KBM-7 (cell line): ENCODE measurements at regions not wholly inside any gene's neighbourhood (a gene's known extent, or its start where the extent isn't known, plus 50 kb on each side); places are given as distances from the start of the nearest gene placed in this dataset.
"Not testable (repeated sequence)": the region's sequence is repeated elsewhere in the genome, so short reads cannot be mapped to it uniquely, and the experiment has no call there.

Source experiments
- DNase-seq: peaks from one replicate; pipeline ENCODE4 v3.0.0-alpha.2; 2015
- in situ Hi-C: fragments of 300-500 bp; cut with MboI; formaldehyde crosslinking; loops from 2 replicates; pipeline ENCODE4 v1.14.3; 2020; ENCODE audit warnings: low sequenced_read_pairs, low pct_unique_long_range_greater_than_20kb, mixed read lengths

- in situ Hi-C loops: no loop called here
- DNase-seq: no peak
Observed at GRCh38 chr12:33514893-33515292, 75.3 kb upstream of the SYT10 start.

DNA sequence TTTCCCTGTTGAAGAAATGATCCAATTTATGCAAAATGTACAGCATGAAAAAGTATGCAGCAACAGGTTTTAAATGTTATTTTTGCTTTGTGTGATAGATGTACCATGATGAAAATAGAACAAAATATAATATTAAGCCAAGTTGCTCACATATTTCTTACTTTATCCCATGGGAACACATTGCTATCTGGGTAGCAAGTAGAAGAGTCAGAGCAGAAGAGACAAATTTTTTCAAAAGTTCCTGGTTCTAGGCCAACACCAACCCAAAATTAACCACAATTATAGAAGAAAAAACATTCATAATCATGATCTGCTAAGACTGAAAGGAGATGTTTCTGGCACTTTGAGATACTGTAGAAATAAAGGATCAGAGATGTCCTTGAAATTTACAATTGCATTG, 79.9 kb upstream of the SYT10 start:
- in situ Hi-C loops: no loop called here
- DNase-seq: no peak

- DNase-seq, in situ Hi-C loops: not testable (repeated sequence)
Observed at GRCh38 chr12:33520505-33521302, 81.1 kb upstream of the SYT10 start.

DNA sequence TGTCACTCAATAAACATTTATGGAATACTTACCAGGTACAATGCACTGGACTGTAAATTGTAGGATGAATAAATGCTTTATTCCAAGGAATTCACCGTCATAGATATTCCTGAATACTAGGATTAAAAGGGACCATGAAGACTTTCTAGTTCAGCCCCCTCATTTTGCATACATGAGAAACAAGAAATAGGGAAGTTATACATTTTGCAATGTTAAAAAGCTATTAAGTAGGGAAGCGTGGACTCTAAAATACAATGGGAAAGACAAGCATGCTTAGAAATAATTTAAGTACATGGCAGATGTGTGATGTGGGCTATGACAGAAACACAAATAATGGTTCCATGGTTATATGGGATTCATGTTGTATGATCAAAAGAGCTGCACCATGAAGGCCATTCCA, 89.4 kb upstream of the SYT10 start:
- in situ Hi-C loops: no loop called here
- DNase-seq: no peak

GRCh38 chr12:33529810-33530209, 90.2 kb upstream of the SYT10 start:
- in situ Hi-C loops: no loop called here
- DNase-seq: no peak

DNA sequence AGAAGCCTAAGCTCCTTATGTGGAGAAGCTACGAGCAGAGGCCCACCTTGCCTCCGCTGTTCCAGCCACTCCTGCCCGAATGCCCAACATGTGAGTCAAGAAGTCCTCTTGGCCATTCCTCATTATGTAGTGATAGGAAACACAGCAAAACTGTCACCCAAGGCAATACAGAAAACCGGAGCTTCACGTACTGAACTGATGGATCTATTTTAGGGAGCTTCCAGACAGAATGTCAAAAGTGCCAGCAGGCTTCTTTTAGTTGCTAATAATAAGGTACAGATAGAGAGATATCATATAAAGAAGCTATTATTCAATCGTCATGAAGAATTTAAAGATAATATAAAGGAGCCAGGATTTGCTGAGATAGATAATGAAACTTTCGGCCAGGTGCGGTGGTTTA, 91.6 kb upstream of the SYT10 start:
- no peak for DNase-seq
- in situ Hi-C loops: no loop called here

DNA sequence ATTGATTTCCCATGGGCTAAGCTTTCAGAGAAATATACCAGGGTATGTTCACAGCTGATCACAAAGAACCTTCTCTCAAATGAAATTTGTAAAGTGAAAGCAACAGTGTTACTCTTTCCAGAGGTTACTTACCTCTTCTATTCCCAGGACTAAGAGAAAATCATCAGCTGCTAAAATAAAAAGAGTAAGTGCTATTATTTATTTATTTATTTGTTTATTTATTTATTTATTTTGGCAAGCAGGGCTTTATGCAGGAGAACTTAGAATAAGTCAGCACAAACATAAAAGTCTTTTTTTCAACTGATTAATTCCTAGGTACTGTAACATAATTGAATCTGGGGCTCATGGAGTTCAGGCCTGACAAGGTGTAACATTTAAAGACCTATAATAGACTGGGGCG, 93.9 kb upstream of the SYT10 start:
- no peak for DNase-seq
- in situ Hi-C loops: no loop called here

DNA sequence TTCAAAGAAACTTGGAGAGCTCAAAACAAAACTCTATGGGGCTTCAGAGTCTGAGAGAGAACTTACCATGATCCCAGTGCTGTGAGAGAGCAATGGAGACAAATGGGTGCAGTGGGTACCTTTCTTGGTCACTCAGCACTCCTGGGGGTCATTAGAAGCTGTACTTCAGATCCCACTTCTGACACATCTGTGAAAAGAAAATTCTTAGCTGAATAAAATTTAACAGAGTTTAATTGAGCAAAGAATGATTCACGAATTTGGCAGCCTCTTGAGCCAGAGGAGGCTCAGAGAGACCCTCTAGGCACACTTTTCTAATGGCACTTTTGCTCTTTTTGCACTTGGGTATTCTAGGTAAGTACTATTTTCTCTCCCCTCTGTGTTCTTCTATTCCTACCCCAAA, 96.8 kb upstream of the SYT10 start:
- in situ Hi-C loops: no loop called here
- DNase-seq: no peak

- in situ Hi-C loops: no loop called here
- DNase-seq: no peak
Observed at GRCh38 chr12:33546004-33546403, 106.4 kb upstream of the SYT10 start.

GRCh38 chr12:33547084-33547483, 107.5 kb upstream of the SYT10 start:
- in situ Hi-C loops: no loop called here
- DNase-seq: no peak

GRCh38 chr12:33550214-33550613, 110.6 kb upstream of the SYT10 start:
- in situ Hi-C loops: not testable (repeated sequence)

GRCh38 chr12:33551006-33551405, 111.4 kb upstream of the SYT10 start:
- no peak for DNase-seq
- in situ Hi-C loops: no loop called here

More at GRCh38 chr12:33550214-33550613, 110.6 kb upstream of the SYT10 start:
- DNase-seq: not testable (repeated sequence)

GRCh38 chr12:33555128-33555527, 115.5 kb upstream of the SYT10 start:
- no peak for DNase-seq
- in situ Hi-C loops: no loop called here

- no peak for DNase-seq
- in situ Hi-C loops: no loop called here
Observed at GRCh38 chr12:33560653-33561208, 121.1 kb upstream of the SYT10 start.

GRCh38 chr12:33562401-33562800, 122.8 kb upstream of the SYT10 start:
- in situ Hi-C loops: no loop called here
- DNase-seq: no peak

DNA sequence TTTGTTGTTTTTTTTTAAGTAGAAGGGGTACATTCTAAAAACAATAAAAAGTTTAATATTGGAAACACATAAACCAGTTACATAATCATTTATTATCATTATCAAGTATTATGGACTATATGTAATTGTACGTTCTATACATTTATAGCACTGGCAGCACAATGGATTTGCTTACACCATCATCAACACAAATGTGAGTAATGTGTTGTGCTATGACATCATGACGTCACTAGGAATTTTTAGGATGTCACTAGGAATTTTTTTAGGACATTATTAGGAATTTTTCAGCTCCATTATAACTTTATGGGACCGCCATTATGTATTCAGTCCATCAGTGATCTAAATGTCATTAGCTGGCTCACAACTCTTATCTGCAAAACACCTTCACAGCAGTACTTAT, 126.8 kb upstream of the SYT10 start:
- in situ Hi-C loops: no loop called here
- no peak for DNase-seq

GRCh38 chr12:33575346-33575745, 135.7 kb upstream of the SYT10 start:
- in situ Hi-C loops: no loop called here
- no peak for DNase-seq

DNA sequence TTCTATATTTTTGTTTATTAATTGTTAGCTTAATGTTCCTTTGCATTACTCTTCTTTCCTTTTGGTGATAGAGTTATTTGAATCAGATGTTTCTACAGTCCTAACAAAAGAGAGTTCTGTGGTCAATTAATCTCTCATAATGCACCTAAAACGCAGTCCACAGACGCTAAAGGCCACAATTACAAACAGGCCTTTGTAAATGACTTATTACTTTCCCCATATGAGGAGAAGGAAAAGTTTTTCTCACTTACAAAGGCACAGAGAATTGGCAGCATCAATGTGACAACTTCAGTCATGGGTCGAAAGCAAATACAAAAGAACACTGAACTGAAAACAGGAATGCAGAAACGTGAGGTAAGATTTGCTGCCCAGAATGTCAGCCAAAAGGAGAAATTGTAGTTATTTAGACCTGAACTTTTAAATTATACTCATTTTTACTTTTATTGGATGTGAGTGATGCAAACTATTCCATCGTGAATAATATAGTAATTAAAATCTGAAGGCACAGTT, 142.0 kb upstream of the SYT10 start:
- DNase-seq: no peak
- in situ Hi-C loops: no loop called here

- in situ Hi-C loops: no loop called here
- DNase-seq: no peak
Observed at GRCh38 chr12:33586576-33586975, 147.0 kb upstream of the SYT10 start.

DNA sequence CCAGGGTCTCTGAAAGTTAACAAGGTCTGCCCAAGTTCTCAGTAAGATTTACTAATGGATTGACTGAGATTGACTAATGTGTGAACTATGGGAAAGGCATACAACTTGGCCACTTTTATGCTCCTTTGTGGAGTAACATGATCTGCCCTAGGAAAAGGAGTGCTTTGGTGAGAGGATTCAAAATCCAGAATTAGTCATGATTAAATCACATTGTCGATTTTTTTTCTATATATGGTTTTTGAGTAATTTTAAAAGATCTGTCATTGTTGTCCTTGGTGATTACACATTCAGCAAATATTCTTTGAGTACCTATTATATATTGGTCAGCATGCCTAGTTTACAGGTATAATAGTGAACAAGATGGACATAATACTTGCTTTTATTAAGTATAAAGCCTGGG, 147.7 kb upstream of the SYT10 start:
- in situ Hi-C loops: no loop called here
- DNase-seq: no peak
